Erythroblast (primary cell): ENCODE measurements at regions not wholly inside any gene's neighbourhood (a gene's known extent, or its start where the extent isn't known, plus 50 kb on each side); places are given as distances from the start of the nearest gene placed in this dataset.

Experiments
- GATA1 ChIP-seq: IDR thresholded peaks from 2 replicates; pipeline ENCODE4 v1.6.1; 2011; ENCODE audit warnings: low read depth, mild to moderate bottlenecking, control low read depth, low read length, moderate library complexity
- POLR2A ChIP-seq: IDR thresholded peaks from 2 replicates; pipeline ENCODE4 v1.6.1; 2011; ENCODE audit warnings: mild to moderate bottlenecking, low read length

GRCh38 chr7:106180721-106181120, 68.6 kb upstream of the SYPL1 start:
- TF ChIP-seq POLR2A (no peak), GATA1 (no peak)
